GM21528 (cell line): ENCODE measurements at regions not wholly inside any gene's neighbourhood (a gene's known extent, or its start where the extent isn't known, plus 50 kb on each side); places are given as distances from the start of the nearest gene placed in this dataset.
"Not testable (repeated sequence)": the region's sequence is repeated elsewhere in the genome, so short reads cannot be mapped to it uniquely, and the experiment has no call there.

Experiments
- ATAC-seq: cut with Tn5 transposase; IDR thresholded peaks from one replicate; pipeline ENCODE4 v1.9.1; 2021; ENCODE audit warnings: mild to moderate bottlenecking, moderate library complexity; ENCODE audit not compliant: unreplicated experiment, low FRiP score

DNA sequence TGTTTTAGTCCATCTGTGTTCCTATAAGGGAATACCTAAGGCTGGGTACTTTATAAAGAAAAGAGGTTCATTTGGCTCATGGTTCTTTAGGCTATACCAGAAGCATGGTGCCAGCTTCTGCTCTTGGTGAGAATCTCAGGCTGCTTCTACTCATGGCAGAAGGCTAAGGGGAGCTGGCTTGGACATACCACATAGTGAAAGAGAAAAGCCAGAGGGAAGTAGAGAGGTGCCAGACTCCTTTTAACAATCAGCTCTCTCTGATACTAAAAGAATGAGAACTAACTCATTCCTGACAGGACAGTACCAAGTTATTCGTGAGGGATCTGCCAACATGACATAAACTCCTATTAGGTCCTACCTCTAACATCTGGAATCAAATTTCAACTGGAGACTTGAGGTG, 1250.2 kb upstream of the CNTN5 start:
- ATAC-seq: no peak

- no peak for ATAC-seq
These were observed 1248.0 kb upstream of the CNTN5 start for GRCh38 chr11:97772705-97773104.

DNA sequence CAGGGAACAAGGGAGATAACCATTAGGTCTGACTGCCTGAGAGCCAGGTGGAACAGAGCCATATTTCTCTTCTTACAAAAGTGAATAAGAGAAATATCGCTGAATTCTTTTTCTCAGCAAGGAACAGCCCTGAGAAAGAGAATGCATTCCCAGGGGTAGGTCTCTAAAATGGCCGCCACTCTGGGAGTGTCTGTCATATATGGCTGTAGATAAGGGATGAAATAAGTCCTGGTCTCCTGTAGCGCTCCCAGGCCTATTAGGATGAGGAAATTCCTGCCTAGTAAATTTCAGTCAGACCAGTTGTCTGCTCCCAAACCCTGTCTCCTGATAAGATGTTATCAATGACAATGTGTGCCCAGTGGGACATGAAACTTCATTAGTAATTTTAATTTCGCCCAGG, 1236.4 kb upstream of the CNTN5 start:
- not testable (repeated sequence) for ATAC-seq

DNA sequence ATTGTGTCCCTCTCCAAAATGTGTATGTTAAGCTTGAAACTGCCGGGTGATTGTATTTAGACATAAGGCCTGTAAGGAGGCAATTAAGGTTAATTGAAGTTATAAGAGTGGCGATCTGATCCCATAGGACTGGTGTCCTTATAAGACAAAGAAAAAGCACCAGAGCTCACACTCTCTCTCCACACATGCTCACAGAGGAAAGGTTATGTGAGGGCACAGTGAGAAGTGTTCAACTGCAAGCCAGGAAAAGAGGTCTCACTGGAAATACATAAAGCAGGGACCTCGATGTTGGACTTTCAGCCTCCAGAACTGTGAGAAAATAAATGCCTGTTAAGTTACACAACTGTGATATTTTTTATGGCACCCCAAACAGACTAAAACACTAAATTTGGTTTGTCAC, 1233.8 kb upstream of the CNTN5 start:
- ATAC-seq: no peak

GRCh38 chr11:97794876-97795275, 1225.9 kb upstream of the CNTN5 start:
- no peak for ATAC-seq

GRCh38 chr11:97800891-97801290, 1219.9 kb upstream of the CNTN5 start:
- no peak for ATAC-seq

DNA sequence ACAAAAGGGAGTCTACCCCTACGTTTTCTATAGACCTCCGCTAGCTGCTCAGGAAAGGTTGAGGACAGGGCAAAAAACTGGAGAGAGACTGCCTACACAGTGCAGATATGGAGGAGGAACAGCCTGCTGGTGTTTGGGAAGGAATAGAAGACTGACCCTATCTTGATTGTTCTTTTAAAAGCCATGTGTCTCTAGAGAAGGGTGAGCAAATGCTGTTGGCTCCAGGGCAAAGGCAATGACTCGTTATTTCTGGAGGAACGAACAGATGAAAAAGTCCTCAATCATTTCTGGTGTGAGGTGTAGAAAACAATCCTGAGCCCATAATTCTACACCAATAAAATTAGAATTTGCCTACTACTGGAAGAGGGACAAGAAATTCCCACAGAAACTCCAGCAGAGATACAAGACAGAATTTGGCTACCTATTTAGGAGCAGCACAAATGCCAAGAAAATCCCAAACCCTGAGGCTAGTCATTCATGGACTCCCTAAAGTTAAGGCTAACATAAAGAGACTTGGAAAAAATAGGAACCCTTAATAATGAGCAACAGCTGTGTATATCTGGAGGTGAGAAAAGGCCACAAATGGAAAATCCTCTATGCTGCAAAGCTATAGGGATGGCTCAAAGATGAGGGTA, 1206.3 kb upstream of the CNTN5 start:
- no peak for ATAC-seq

- ATAC-seq: no peak
These were observed 1205.1 kb upstream of the CNTN5 start for GRCh38 chr11:97815667-97816066.

GRCh38 chr11:97832451-97832850, 1188.3 kb upstream of the CNTN5 start:
- ATAC-seq: no peak

DNA sequence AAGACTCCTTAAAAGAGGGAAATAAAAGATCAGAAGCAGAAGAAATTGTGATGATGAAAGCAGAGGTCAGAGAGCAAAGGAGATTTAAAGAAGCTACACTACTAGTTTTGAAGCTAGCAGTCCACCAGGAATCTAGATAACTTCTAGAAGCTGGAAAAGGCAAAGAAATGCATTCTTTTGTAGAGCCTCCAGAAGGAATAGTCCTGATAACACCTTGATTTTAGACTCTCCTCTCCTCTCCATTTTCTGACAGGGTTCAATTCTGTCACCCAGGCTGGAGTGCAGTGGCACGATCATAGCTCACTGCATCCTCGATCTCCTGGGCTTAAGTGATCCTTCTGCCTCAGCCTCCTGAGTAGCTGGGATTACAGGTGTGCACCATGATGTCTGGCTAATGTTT, 1187.3 kb upstream of the CNTN5 start:
- ATAC-seq: no peak

DNA sequence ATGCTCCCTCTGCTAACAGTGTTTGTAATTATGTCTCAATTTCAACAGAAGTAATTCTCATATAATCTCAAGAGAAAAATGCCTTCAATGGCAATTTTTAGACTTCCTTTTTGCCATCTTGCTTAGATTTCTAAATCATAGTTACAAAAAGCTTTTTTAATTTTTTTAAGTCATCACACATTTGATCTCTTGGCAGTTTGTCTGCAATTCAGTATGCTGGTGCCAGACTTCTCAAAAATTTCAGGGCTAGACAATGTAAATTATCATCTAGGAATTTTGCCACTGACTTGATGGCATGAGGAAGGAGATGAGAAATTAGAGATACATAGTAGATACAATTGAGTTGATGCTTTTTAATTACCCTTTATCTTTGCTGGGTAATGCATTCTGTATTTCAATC, 1176.7 kb upstream of the CNTN5 start:
- no peak for ATAC-seq

- ATAC-seq: no peak
These were observed 1173.0 kb upstream of the CNTN5 start for GRCh38 chr11:97847730-97848129.

GRCh38 chr11:97850701-97851100, 1170.0 kb upstream of the CNTN5 start:
- no peak for ATAC-seq

DNA sequence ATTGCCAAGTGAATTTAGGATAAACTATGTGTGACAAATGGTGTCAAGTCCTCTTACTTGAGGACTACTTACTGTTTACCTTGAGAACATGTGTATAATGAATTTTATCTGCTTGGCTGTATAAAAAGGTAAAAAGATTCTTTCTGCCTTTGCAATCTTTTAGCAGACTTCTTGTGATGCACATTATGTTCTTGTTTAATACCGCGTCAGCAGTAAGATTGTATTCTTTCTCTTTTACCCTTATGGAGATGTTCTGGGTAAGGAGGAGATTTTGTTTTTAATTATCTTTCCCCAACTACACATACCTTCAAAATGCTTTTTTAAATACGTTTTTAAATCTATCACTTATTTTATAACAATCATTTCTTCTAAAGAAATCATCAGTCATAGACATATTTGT, 1166.4 kb upstream of the CNTN5 start:
- ATAC-seq: no peak

- ATAC-seq: no peak
These were observed 1165.9 kb upstream of the CNTN5 start for GRCh38 chr11:97854877-97855276.

DNA sequence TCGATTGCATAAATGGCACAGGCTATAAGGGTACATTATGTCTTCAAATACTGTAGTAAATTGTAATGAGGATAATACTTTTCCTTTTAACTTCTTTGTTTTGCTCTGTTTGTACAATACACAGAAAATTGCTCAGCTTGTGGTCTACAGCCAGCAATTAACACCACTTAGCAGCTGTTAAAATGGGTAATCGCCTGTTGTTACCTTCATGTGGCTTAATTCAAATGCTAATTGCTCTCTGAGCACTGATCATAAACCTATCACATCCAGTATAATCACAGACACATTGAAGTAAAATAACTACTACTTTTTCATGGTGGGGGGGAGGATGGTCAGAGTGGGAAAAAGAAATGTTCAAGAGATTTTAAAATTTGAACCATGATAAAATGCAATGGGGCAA, 1164.1 kb upstream of the CNTN5 start:
- ATAC-seq: no peak

DNA sequence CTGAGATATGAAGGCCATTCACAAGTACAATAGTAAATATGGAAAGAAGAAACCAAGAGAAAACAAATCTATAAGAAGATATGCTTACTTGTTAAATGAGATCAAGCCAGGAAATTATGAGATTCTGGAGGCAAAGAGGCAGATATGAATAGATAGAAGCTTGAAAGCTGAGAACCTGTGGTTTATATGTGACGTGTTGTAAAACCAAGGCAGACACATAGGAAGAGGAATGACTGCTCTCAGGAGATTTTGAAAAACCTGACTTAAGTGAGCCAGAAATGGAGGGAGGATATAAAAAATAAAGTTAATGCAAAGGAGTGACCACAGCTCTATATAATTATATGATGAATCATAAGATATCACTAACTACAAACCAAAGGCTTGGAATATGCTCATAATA, 1160.5 kb upstream of the CNTN5 start:
- ATAC-seq: no peak

GRCh38 chr11:97862021-97862420, 1158.7 kb upstream of the CNTN5 start:
- no peak for ATAC-seq

DNA sequence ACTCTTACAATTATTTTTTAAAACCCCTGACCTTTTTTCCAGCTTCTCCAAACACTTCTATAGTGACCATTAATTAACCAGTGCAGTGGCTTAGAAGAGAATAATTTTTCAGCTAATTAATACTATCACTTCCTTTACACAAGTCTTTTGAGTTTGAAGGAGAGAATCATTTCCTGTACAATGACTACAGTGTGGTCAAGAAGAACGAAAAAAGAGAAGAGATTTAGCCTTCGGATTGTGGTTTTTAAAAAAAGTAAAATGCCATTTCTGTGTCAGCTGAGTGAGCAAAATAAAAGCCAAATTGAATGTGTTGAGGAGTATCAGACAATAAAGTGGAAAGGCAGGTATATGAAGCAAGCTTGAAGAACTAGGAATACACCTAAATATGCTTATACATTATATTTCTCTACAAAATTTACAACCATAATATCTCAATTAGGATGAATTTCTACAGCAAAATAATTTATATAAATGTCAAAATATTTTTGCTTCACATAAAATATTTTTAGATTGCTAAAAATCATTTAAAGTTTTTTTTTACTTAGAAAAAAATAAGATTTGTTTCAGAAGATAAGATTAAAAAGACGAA, 1155.2 kb upstream of the CNTN5 start:
- ATAC-seq: no peak

DNA sequence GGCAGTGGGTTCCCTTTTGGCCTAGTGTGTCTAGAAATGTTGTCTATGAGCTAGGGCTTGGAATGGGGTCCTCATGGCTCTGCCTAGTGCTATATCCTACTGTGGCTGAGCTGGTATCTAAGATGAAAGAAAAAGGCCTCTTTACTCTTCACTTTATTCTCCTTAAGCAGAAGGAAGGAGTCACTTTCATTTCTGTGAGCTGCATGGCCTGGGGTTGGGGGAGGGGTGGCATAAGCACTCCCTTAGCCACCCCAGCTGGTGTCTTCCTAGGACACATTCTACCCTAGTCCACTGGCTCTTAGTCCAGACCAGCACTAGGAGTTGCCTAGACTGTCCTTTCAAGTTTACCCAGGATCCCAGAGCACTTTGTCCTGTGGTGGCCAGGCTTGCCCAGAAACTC, 1148.9 kb upstream of the CNTN5 start:
- ATAC-seq: no peak

DNA sequence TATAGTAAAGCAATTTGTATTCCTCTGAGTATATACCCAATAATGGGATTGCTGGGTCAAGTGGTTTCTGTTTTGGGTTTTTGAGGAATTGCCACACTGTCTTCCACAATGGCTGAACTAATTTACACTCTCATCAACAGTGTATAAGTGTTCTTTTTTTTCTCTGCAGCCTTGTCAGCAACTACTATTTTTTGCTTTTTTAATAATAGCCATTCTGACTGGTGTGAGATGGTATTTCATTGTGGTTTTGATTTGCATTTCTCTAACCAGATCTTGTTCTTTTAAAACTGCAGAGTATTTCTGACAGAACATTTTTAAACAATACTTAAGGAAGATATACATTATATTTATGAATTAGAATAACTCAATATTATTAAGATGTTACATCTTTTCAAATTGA, 1140.5 kb upstream of the CNTN5 start:
- ATAC-seq: no peak

- ATAC-seq: no peak
These were observed 1137.7 kb upstream of the CNTN5 start for GRCh38 chr11:97883086-97883485.

- no peak for ATAC-seq
These were observed 1132.1 kb upstream of the CNTN5 start for GRCh38 chr11:97888641-97889040.
